ENCODE measurements at regions not wholly inside any gene's neighbourhood (a gene's known extent, or its start where the extent isn't known, plus 50 kb on each side); places are given as distances from the start of the nearest gene placed in this dataset.

DNA sequence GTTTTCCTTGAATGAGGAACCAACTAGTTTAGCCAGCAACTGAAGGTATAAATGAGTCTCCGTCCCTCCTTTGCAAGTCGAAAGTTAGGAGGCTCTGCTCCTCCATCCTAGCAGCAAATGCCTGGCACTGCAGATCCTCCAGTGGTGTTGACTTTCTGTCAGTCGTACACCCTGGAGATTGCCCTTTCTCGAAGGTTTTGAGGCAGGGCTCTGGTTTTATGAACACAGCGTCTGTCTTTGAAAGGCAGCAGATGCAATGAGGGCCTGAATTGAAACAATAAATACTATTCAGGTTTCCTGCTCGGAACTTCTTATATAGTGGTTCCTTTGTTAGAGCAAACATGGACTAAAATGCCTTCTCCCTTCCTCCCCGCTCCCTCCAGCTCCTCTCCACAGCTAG, 284.0 kb downstream of the TMEM38B start:
- no peak for TF ChIP-seq POLR2A (IDR thresholded peaks at IDR 0.05)
- TF ChIP-seq, protein P1, sequence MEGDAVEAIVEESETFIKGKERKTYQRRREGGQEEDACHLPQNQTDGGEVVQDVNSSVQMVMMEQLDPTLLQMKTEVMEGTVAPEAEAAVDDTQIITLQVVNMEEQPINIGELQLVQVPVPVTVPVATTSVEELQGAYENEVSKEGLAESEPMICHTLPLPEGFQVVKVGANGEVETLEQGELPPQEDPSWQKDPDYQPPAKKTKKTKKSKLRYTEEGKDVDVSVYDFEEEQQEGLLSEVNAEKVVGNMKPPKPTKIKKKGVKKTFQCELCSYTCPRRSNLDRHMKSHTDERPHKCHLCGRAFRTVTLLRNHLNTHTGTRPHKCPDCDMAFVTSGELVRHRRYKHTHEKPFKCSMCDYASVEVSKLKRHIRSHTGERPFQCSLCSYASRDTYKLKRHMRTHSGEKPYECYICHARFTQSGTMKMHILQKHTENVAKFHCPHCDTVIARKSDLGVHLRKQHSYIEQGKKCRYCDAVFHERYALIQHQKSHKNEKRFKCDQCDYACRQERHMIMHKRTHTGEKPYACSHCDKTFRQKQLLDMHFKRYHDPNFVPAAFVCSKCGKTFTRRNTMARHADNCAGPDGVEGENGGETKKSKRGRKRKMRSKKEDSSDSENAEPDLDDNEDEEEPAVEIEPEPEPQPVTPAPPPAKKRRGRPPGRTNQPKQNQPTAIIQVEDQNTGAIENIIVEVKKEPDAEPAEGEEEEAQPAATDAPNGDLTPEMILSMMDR (IDR thresholded peaks at IDR 0.05) = no peak

Data from lower leg skin (tissue), 3 donors.